ENCODE measurements at regions not wholly inside any gene's neighbourhood (a gene's known extent, or its start where the extent isn't known, plus 50 kb on each side); places are given as distances from the start of the nearest gene placed in this dataset.
"Not testable (repeated sequence)": the region's sequence is repeated elsewhere in the genome, so short reads cannot be mapped to it uniquely, and the experiment has no call there.

GRCh38 chr4:12005471-12005870 lies 576.8 kb upstream of the HS3ST1 start:
- intact Hi-C loops (cut with DNase I) = no loop called here
- no peak for ATAC-seq
- H3K27ac ChIP-seq = no peak overlapping the region
- no peak for DNase-seq
- no peaks in the 10 kb centered on the region for H3K27me3 ChIP-seq
- no peak overlapping the region for H3K4me3 ChIP-seq
- H3K9me3 ChIP-seq = no peaks in the 10 kb centered on the region
- H3K4me1 ChIP-seq = no peaks in the 10 kb centered on the region
- no peak for TF ChIP-seq CTCF (IDR thresholded peaks at IDR 0.05)
- no peak for TF ChIP-seq POLR2A (IDR thresholded peaks at IDR 0.05)
- no peaks in the 10 kb centered on the region for H3K36me3 ChIP-seq

- H3K27me3 ChIP-seq; H3K36me3 ChIP-seq; ATAC-seq; H3K4me3 ChIP-seq; DNase-seq; intact Hi-C loops (cut with DNase I); H3K9me3 ChIP-seq; H3K4me1 ChIP-seq; H3K27ac ChIP-seq: not testable (repeated sequence)
- 39% methylated on average over 2 of the region's 5 CpGs for WGBS (ENCODE audit: insufficient coverage, low coverage, low lambda C conversion rate, missing lambda C conversion rate)
These were observed 567.9 kb upstream of the HS3ST1 start for GRCh38 chr4:11996581-11996980.

GRCh38 chr4:11976726-11977263 lies 548.1 kb upstream of the HS3ST1 start:
- DNase-seq (no peak), ATAC-seq (no peak)
- intact Hi-C loops (cut with DNase I) = no loop called here
- no peaks in the 10 kb centered on the region for H3K27me3 ChIP-seq
- TF ChIP-seq CTCF (IDR thresholded peaks at IDR 0.05) = no peak
- TF ChIP-seq POLR2A (IDR thresholded peaks at IDR 0.05) = no peak
- WGBS (ENCODE audit: insufficient coverage, low coverage, low lambda C conversion rate, missing lambda C conversion rate) = 41% methylated on average over 3 of the region's 3 CpGs
- no peak overlapping the region for H3K4me3 ChIP-seq
- no peaks in the 10 kb centered on the region for H3K9me3 ChIP-seq
- H3K27ac ChIP-seq = no peak overlapping the region
- H3K36me3 ChIP-seq = no peaks in the 10 kb centered on the region
- no peaks in the 10 kb centered on the region for H3K4me1 ChIP-seq

GRCh38 chr4:11973270-11973669 lies 544.6 kb upstream of the HS3ST1 start:
- no peaks in the 10 kb centered on the region for H3K36me3 ChIP-seq
- no peaks in the 10 kb centered on the region for H3K9me3 ChIP-seq
- no peaks in the 10 kb centered on the region for H3K4me1 ChIP-seq
- TF ChIP-seq POLR2A (IDR thresholded peaks at IDR 0.05) (no peak), CTCF (IDR thresholded peaks at IDR 0.05) (no peak)
- DNase-seq (no peak), ATAC-seq (no peak)
- no peaks in the 10 kb centered on the region for H3K27me3 ChIP-seq
- no peak overlapping the region for H3K27ac ChIP-seq
- 35% methylated on average over 2 of the region's 2 CpGs for WGBS (ENCODE audit: insufficient coverage, low coverage, low lambda C conversion rate, missing lambda C conversion rate)
- intact Hi-C loops (cut with DNase I) = no loop called here
- H3K4me3 ChIP-seq = no peak overlapping the region

GRCh38 chr4:11970754-11971153 lies 542.1 kb upstream of the HS3ST1 start:
- no peaks in the 10 kb centered on the region for H3K4me1 ChIP-seq
- DNase-seq = no peak
- H3K4me3 ChIP-seq = no peak overlapping the region
- H3K9me3 ChIP-seq = no peaks in the 10 kb centered on the region
- H3K36me3 ChIP-seq = no peaks in the 10 kb centered on the region
- no peak for TF ChIP-seq CTCF (IDR thresholded peaks at IDR 0.05)
- no peak for TF ChIP-seq POLR2A (IDR thresholded peaks at IDR 0.05)
- no peak overlapping the region for H3K27ac ChIP-seq
- ATAC-seq = no peak
- intact Hi-C loops (cut with DNase I) = no loop called here
- H3K27me3 ChIP-seq = no peaks in the 10 kb centered on the region

Data from right lobe of liver (tissue), 6 donors.